ENCODE measurements at regions not wholly inside any gene's neighbourhood (a gene's known extent, or its start where the extent isn't known, plus 50 kb on each side); places are given as distances from the start of the nearest gene placed in this dataset.

- DNase-seq (ENCODE audit: low spot score): no peak
Observed at GRCh38 chr13:30126903-30127428, 180.4 kb downstream of the KATNAL1 start.

- DNase-seq (ENCODE audit: low spot score): no peak
Observed at GRCh38 chr13:30125422-30126073, 181.8 kb downstream of the KATNAL1 start.

- DNase-seq (ENCODE audit: low spot score): no peak
Observed at GRCh38 chr13:30124131-30124768, 183.1 kb downstream of the KATNAL1 start.

GRCh38 chr13:30123575-30123974 lies 183.8 kb downstream of the KATNAL1 start:
- DNase-seq (ENCODE audit: low spot score): no peak

- DNase-seq (ENCODE audit: low spot score): no peak
Observed at GRCh38 chr13:30121666-30122065, 185.7 kb downstream of the KATNAL1 start.

- DNase-seq (ENCODE audit: low spot score): no peak
Observed at GRCh38 chr13:30121244-30121643, 186.1 kb downstream of the KATNAL1 start.

GRCh38 chr13:30120133-30120822 lies 187.1 kb downstream of the KATNAL1 start:
- peak; percentile 24 for DNase-seq (ENCODE audit: low spot score)

GRCh38 chr13:30119476-30119875 lies 187.9 kb downstream of the KATNAL1 start:
- no peak for DNase-seq (ENCODE audit: low spot score)

GRCh38 chr13:30116379-30116778 lies 191.0 kb downstream of the KATNAL1 start:
- no peak for DNase-seq (ENCODE audit: low spot score)

GRCh38 chr13:30115257-30115600 lies 192.1 kb downstream of the KATNAL1 start:
- no peak for DNase-seq (ENCODE audit: low spot score)

GRCh38 chr13:30114571-30115256 lies 192.6 kb downstream of the KATNAL1 start:
- peak; percentile 90 for DNase-seq (ENCODE audit: low spot score)

GRCh38 chr13:30113983-30114570 lies 193.3 kb downstream of the KATNAL1 start:
- DNase-seq (ENCODE audit: low spot score): peak; percentile 6

GRCh38 chr13:30113551-30113950 lies 193.8 kb downstream of the KATNAL1 start:
- DNase-seq (ENCODE audit: low spot score): no peak

GRCh38 chr13:30112602-30113435 lies 194.5 kb downstream of the KATNAL1 start:
- DNase-seq (ENCODE audit: low spot score): peak; percentile 91

GRCh38 chr13:30111810-30112209 lies 195.5 kb downstream of the KATNAL1 start:
- peak; percentile 73 for DNase-seq (ENCODE audit: low spot score)

GRCh38 chr13:30110301-30111070 lies 196.9 kb downstream of the KATNAL1 start:
- no peak for DNase-seq (ENCODE audit: low spot score)

- no peak for DNase-seq (ENCODE audit: low spot score)
Observed at GRCh38 chr13:30109471-30110135, 197.7 kb downstream of the KATNAL1 start.

- DNase-seq (ENCODE audit: low spot score): no peak
Observed at GRCh38 chr13:30108913-30109237, 198.5 kb downstream of the KATNAL1 start.

- no peak for DNase-seq (ENCODE audit: low spot score)
Observed at GRCh38 chr13:30108216-30108912, 199.0 kb downstream of the KATNAL1 start.
